ENCODE measurements at regions not wholly inside any gene's neighbourhood (a gene's known extent, or its start where the extent isn't known, plus 50 kb on each side); places are given as distances from the start of the nearest gene placed in this dataset.

GRCh38 chr17:13735861-13736260, 134.1 kb upstream of the HS3ST3A1 start:
- H3K4me3 ChIP-seq: no peak overlapping the region
- no peak for TF ChIP-seq POLR2A (IDR thresholded peaks at IDR 0.05)
- no peak for DNase-seq (ENCODE audit: low spot score in 2 of 2)

DNA sequence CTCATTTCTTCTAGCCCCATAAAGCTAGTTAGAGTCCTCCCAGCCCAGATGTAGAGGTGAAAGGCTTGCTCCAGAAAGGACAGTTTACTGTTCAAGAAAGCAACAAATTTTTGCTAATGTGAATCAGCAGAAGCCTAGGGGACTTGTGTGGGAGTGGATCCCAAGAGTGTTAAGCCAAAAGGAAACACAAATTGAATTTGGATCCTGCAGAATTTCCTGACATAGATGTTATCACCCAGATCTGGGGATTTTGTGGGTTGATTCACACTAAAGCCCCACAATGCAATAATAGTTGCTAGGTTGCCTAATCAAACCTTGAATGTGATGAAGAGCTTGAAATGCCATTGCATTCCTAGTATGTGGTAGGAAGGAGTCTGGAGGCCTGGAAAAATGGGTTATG, 135.2 kb upstream of the HS3ST3A1 start:
- DNase-seq (ENCODE audit: low spot score in 2 of 2): no peak
- H3K36me3 ChIP-seq: no peaks in the 10 kb centered on the region
- peaks cover 0 to 3% of the 10 kb centered on the region in 2 donors for H3K9me3 ChIP-seq
- H3K27ac ChIP-seq: no peak overlapping the region
- H3K4me1 ChIP-seq: no peaks in the 10 kb centered on the region
- H3K27me3 ChIP-seq: no peaks in the 10 kb centered on the region
- intact Hi-C loops (cut with DNase I; ENCODE audit: low total_unique reads): no loop called here
- H3K4me3 ChIP-seq: no peak overlapping the region
- TF ChIP-seq POLR2AphosphoS5 (IDR thresholded peaks at IDR 0.05) (no peak), CTCF (IDR thresholded peaks at IDR 0.05) (no peak), POLR2A (IDR thresholded peaks at IDR 0.05) (no peak)

More at GRCh38 chr17:13735861-13736260, 134.1 kb upstream of the HS3ST3A1 start:
- Histone ChIP-seq H3K36me3 (no peaks in the 10 kb centered on the region), H3K27me3 (no peaks in the 10 kb centered on the region), H3K4me1 (no peaks in the 10 kb centered on the region), H3K9me3 (peaks cover 0 to 3% of the 10 kb centered on the region in 2 donors), H3K27ac (no peak overlapping the region)
- intact Hi-C loops (cut with DNase I; ENCODE audit: low total_unique reads): no loop called here

- no peaks in the 10 kb centered on the region for H3K36me3 ChIP-seq
- no peak overlapping the region for H3K27ac ChIP-seq
- no peak overlapping the region for H3K4me3 ChIP-seq
- no peaks in the 10 kb centered on the region for H3K4me1 ChIP-seq
- DNase-seq (ENCODE audit: low spot score in 2 of 2): no peak
- no peaks in the 10 kb centered on the region for H3K27me3 ChIP-seq
- TF ChIP-seq POLR2A (IDR thresholded peaks at IDR 0.05) (no peak), CTCF (IDR thresholded peaks at IDR 0.05) (no peak), POLR2AphosphoS5 (IDR thresholded peaks at IDR 0.05) (no peak)
- no peaks in the 10 kb centered on the region for H3K9me3 ChIP-seq
- intact Hi-C loops (cut with DNase I; ENCODE audit: low total_unique reads): no loop called here
These were observed 139.0 kb upstream of the HS3ST3A1 start for GRCh38 chr17:13740686-13741085.

DNA sequence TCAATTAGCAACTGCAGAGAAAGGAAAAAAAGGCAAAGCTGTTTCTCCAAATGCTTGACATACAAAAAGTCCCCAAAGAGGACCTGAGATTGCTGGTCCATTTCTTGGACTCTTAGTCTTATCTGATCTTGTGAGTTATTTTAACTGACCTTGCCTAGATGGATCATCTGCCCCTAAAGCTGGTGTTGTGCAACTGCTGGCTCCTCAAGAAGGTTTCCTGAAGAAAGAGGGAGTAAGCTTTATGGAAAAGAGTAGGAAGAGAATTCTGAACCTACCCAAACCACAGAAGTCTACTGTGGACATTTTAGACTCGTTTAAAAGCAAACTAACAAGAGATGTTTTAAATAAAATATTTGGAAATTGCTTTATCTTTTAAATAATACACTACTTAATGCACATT, 140.0 kb upstream of the HS3ST3A1 start:
- no peak overlapping the region for H3K4me3 ChIP-seq
- DNase-seq (ENCODE audit: low spot score in 2 of 2): no peak
- intact Hi-C loops (cut with DNase I; ENCODE audit: low total_unique reads): no loop called here

GRCh38 chr17:13743906-13744305, 142.2 kb upstream of the HS3ST3A1 start:
- DNase-seq (ENCODE audit: low spot score in 2 of 2): no peak
- TF ChIP-seq POLR2AphosphoS5 (IDR thresholded peaks at IDR 0.05) (no peak), POLR2A (IDR thresholded peaks at IDR 0.05) (no peak), CTCF (IDR thresholded peaks at IDR 0.05) (no peak)
- no peaks in the 10 kb centered on the region for H3K4me1 ChIP-seq
- no peaks in the 10 kb centered on the region for H3K9me3 ChIP-seq
- H3K4me3 ChIP-seq: no peak overlapping the region
- H3K27me3 ChIP-seq: no peaks in the 10 kb centered on the region
- no peak overlapping the region for H3K27ac ChIP-seq
- no peaks in the 10 kb centered on the region for H3K36me3 ChIP-seq
- intact Hi-C loops (cut with DNase I; ENCODE audit: low total_unique reads): no loop called here

More for the DNA sequence above, 140.0 kb upstream of the HS3ST3A1 start:
- Histone ChIP-seq H3K27me3 (no peaks in the 10 kb centered on the region), H3K36me3 (no peaks in the 10 kb centered on the region), H3K27ac (no peak overlapping the region), H3K4me1 (no peaks in the 10 kb centered on the region), H3K9me3 (no peaks in the 10 kb centered on the region)
- TF ChIP-seq CTCF (IDR thresholded peaks at IDR 0.05) (no peak), POLR2A (IDR thresholded peaks at IDR 0.05) (no peak), POLR2AphosphoS5 (IDR thresholded peaks at IDR 0.05) (no peak)

DNA sequence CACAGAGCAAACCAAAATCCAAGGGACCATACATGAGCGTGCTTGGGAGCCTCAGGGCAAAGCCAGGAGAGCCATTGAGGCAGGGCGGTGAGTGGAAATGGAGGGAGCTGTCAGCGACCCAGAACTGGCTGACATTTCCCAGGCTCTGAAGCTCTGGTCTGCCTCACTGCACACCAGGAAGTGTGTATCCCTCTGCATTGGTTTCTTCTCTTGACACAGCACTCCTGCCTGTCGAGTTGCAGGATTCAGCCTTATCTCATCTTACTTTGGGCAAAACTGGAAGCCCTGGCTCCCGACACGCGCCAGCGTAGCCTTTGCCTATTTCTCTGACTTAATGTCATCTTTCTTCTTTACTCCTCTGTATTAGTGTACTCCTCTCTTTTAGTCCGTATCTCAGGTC, 144.7 kb upstream of the HS3ST3A1 start:
- intact Hi-C loops (cut with DNase I; ENCODE audit: low total_unique reads): no loop called here

More for the DNA sequence above, 144.7 kb upstream of the HS3ST3A1 start:
- Histone ChIP-seq H3K9me3 (no peaks in the 10 kb centered on the region), H3K4me3 (no peak overlapping the region), H3K27me3 (no peaks in the 10 kb centered on the region), H3K4me1 (no peaks in the 10 kb centered on the region), H3K36me3 (no peaks in the 10 kb centered on the region), H3K27ac (no peak overlapping the region)
- DNase-seq (ENCODE audit: low spot score in 2 of 2): no peak
- no peak for TF ChIP-seq CTCF (IDR thresholded peaks at IDR 0.05)
- TF ChIP-seq POLR2AphosphoS5 (IDR thresholded peaks at IDR 0.05): no peak
- TF ChIP-seq POLR2A (IDR thresholded peaks at IDR 0.05): no peak
